OCI-LY7 (cell line): ENCODE measurements at regions not wholly inside any gene's neighbourhood (a gene's known extent, or its start where the extent isn't known, plus 50 kb on each side); places are given as distances from the start of the nearest gene placed in this dataset.

ENCODE experiments used
- CTCF ChIP-seq: fragments of 200-600 bp; sonication (generic); conservative IDR thresholded peaks from 2 replicates; pipeline ENCODE4 v1.5.1; 2014; ENCODE audit warnings: mild to moderate bottlenecking, antibody characterized with exemption, low read length, moderate library complexity, mixed read lengths
- EZH2phosphoT487 ChIP-seq: fragments of 200-600 bp; sonication (generic); IDR thresholded peaks from 2 replicates; pipeline ENCODE4 v1.6.1; 2018; ENCODE audit warnings: low read depth, borderline replicate concordance, mild to moderate bottlenecking, mixed run types, antibody characterized with exemption, low read length, moderate library complexity, mixed read lengths

- TF ChIP-seq CTCF, result no peak
- TF ChIP-seq EZH2phosphoT487, result no peak
Measured at GRCh38 chr17:72380120-72380519, 259.3 kb downstream of the SOX9 start.
